HepG2 (cell line): ENCODE measurements at regions not wholly inside any gene's neighbourhood (a gene's known extent, or its start where the extent isn't known, plus 50 kb on each side); places are given as distances from the start of the nearest gene placed in this dataset.

Experiments
- ATAC-seq: fragments of 200-7000 bp; cut with Tn5 transposase; 3 replicates; pipeline ENCODE4 v1.9.1; 2020; ENCODE audit warnings: mild to moderate bottlenecking, moderate library complexity
- BruUV-seq: library from RNA; stranded (reverse); fragments of 400-500 nt; replicated peaks from 2 replicates; lab custom pipeline; 2021; lab: Mats Ljungman, UMichigan
- CTCF ChIA-PET: fragments of 300-600 bp; formaldehyde crosslinking; extraction: SDS; loops from one replicate; lab custom pipeline; 2021; ENCODE audit warnings: low total read pairs, inconsistent platforms, low intra/inter-chr PET ratio; lab: Yijun Ruan, JAX
- POLR2A ChIA-PET: fragments of 350-600 bp; sonication (Branson Sonifier 250); formaldehyde crosslinking; loops from one replicate; lab custom pipeline; 2020; ENCODE audit warnings: antibody characterized with exemption, inconsistent platforms; lab: Yijun Ruan, JAX
- DNase-seq: peaks from one replicate; pipeline ENCODE4 v3.0.0-alpha.2; 2015; ENCODE audit warnings: low spot score
- FAIRE-seq: peaks from 3 replicates; lab custom pipeline; 2011; peaks lifted over from hg19 to GRCh38; lab: Jason Lieb, UNC
- H2AFZ ChIP-seq: one replicate; pipeline ENCODE4 v1.6.1; 2011; ENCODE audit warnings: low read length, inconsistent platforms
- H3K27ac ChIP-seq: fragments of 300-600 bp; 3 replicates; pipeline ENCODE4 v1.8.0; 2011; ENCODE audit warnings: mixed run types, mild to moderate bottlenecking, mixed read lengths, low read length, inconsistent platforms; ENCODE audit not compliant: insufficient read depth; ENCODE audit errors: extremely low read length
- H3K27me3 ChIP-seq, 2 experiments: fragments of 200-600 bp in 1 of 2; 2 replicates in 1 of 2; 3 replicates in 1 of 2; pipeline versions ENCODE4 v1.6.0 to v1.8.0; 2011; ENCODE audit warnings: low read length in 2 of 2, mild to moderate bottlenecking in 2 of 2, moderate library complexity in 2 of 2, inconsistent platforms in 1 of 2; ENCODE audit not compliant: insufficient read depth in 2 of 2, control insufficient read depth in 1 of 2
- H3K36me3 ChIP-seq, 2 experiments: fragments of 200-600 bp in 1 of 2; replicated peaks in 1 of 2; 2 replicates in 1 of 2; 3 replicates in 1 of 2; pipeline versions ENCODE4 v1.5.1 to v1.8.0; 2011; ENCODE audit warnings: low read length in 2 of 2, inconsistent platforms in 1 of 2; ENCODE audit not compliant: insufficient read depth in 2 of 2, control insufficient read depth in 1 of 2
- H3K4me1 ChIP-seq: 2 replicates; pipeline ENCODE4 v1.5.1; 2012; ENCODE audit warnings: low read length, inconsistent platforms; ENCODE audit not compliant: insufficient read depth
- H3K4me2 ChIP-seq: 2 replicates; pipeline ENCODE4 v1.6.0; 2011; ENCODE audit warnings: low read depth, low read length, inconsistent platforms
- H3K4me3 ChIP-seq, 3 experiments: fragments of 200-600 bp in 1 of 3; sonication (generic), shearing (Covaris generic) in 1 of 3; replicated peaks in 1 of 3; 2 replicates each; pipeline ENCODE4 v1.5.1; 2011 to 2016; ENCODE audit warnings: low read length in 3 of 3, inconsistent platforms in 2 of 3, low read depth in 2 of 3, mild to moderate bottlenecking in 2 of 3, control low read depth in 1 of 3, mixed read lengths in 1 of 3; ENCODE audit not compliant: insufficient read depth in 1 of 3
- H3K79me2 ChIP-seq: one replicate; pipeline ENCODE4 v1.6.1; 2011; ENCODE audit warnings: low read length, inconsistent platforms; ENCODE audit not compliant: insufficient read depth
- H3K9ac ChIP-seq: 2 replicates; pipeline ENCODE4 v1.6.0; 2011; ENCODE audit warnings: mild to moderate bottlenecking, low read depth, low read length, inconsistent platforms; ENCODE audit not compliant: insufficient read depth
- H3K9me3 ChIP-seq: 2 replicates; pipeline ENCODE4 v1.5.1; 2012; ENCODE audit warnings: mild to moderate bottlenecking, low read length
- H4K20me1 ChIP-seq: 2 replicates; pipeline ENCODE4 v1.6.0; 2011; ENCODE audit warnings: inconsistent platforms, mild to moderate bottlenecking, low read length, moderate library complexity; ENCODE audit not compliant: insufficient read depth
- FOXP1 ChIP-seq, 2 experiments: fragments of 450-650 bp in 1 of 2; IDR thresholded peaks; 2 replicates each; pipeline ENCODE4 v1.6.1; 2017 to 2018; ENCODE audit warnings: antibody characterized with exemption in 1 of 2
- GTF3A ChIP-seq: sonication (generic); formaldehyde crosslinking; conservative IDR thresholded peaks from 2 replicates; pipeline ENCODE4 v1.4.0; 2020; ENCODE audit warnings: mild to moderate bottlenecking, missing genetic modification reagents
- HMGA1 ChIP-seq: sonication (generic); formaldehyde crosslinking; conservative IDR thresholded peaks from 2 replicates; pipeline ENCODE4 v1.4.0; 2020; ENCODE audit warnings: missing genetic modification reagents
- MED13 ChIP-seq: sonication (generic); formaldehyde crosslinking; IDR thresholded peaks from 2 replicates; pipeline ENCODE4 v1.5.0; 2020; ENCODE audit warnings: missing genetic modification reagents
- NCOA1 ChIP-seq: sonication (generic); formaldehyde crosslinking; IDR thresholded peaks from 2 replicates; pipeline ENCODE4 v1.9.0; 2021; ENCODE audit warnings: missing genetic modification reagents
- NCOA5 ChIP-seq: sonication (generic); formaldehyde crosslinking; IDR thresholded peaks from 2 replicates; pipeline ENCODE4 v1.4.0; 2020; ENCODE audit warnings: missing genetic modification reagents
- TCF7 ChIP-seq: sonication (generic); IDR thresholded peaks from 2 replicates; pipeline ENCODE4 v1.6.1; 2016; ENCODE audit warnings: antibody characterized with exemption, low read depth
- ZNF441 ChIP-seq: sonication (generic); formaldehyde crosslinking; IDR thresholded peaks from 2 replicates; pipeline ENCODE4 v1.7.0; 2021; ENCODE audit warnings: missing genetic modification reagents, borderline replicate concordance
- ZNF577 ChIP-seq: sonication (generic); formaldehyde crosslinking; IDR thresholded peaks from 2 replicates; pipeline ENCODE4 v1.4.0; 2020; ENCODE audit warnings: mild to moderate bottlenecking, low read depth, missing genetic modification reagents, borderline replicate concordance
- WGBS: methylation state at CpG from one replicate; pipeline ENCODE4 v1.1.6; 2017; ENCODE audit warnings: low lambda C conversion rate; 5-methylcytosine and 5-hydroxymethylcytosine counted together
- in situ Hi-C: cut with HindIII; loops from 2 replicates; pipeline ENCODE4 v1.10.0; 2017; ENCODE audit warnings: low pct_unique_long_range_greater_than_20kb; ENCODE audit not compliant: extremely low pct_ligation_motif_present
- intact Hi-C: fragments of 100-400 bp; cut with micrococcal nuclease; formaldehyde crosslinking; loops from one replicate; pipeline ENCODE4 v1.10.0; 2022; ENCODE audit not compliant: unreplicated experiment

- no peak overlapping the region for H3K4me3 ChIP-seq
- 25% methylated on average over 5 of the region's 5 CpGs for WGBS
Observed at GRCh38 chr11:127119356-127119755, 118.8 kb upstream of the KIRREL3 start.

DNA sequence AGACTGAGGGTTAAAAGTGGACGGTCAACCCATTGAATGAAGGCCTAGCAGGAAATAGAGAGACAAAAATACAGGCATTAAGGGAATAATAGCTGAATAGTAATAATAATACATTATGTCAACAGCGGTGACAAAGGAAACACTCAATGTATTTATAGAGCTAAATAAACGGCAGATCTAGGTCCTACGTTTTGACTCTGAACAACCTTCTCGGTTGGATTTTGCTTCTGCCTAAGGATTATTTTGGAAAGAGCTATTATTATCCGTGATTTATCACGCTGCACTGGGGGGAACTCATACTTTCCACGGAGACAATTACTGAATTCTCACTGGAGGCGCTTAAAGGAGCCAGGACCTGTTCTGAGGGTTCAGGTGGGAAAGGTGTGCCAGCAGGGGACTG lies 118.2 kb upstream of the KIRREL3 start:
- no peak overlapping the region for H3K4me3 ChIP-seq
- no peaks in the 10 kb centered on the region for H3K36me3 ChIP-seq
- H2AFZ ChIP-seq = no peak overlapping the region
- no peak overlapping the region for H3K4me2 ChIP-seq
- no peak for DNase-seq
- CTCF ChIA-PET = no interaction called here
- in situ Hi-C loops (no loop called here), intact Hi-C loops (no loop called here)
- POLR2A ChIA-PET = no interaction called here
- TF ChIP-seq ZNF441 (CRISPR knock-in tag) = no peak
- TF ChIP-seq MED13 (CRISPR knock-in tag) = no peak
- TF ChIP-seq NCOA5 = no peak
- no peaks in the 10 kb centered on the region for H3K4me1 ChIP-seq
- H3K27ac ChIP-seq = no peak overlapping the region
- H3K27me3 ChIP-seq = no peaks in the 10 kb centered on the region
- BruUV-seq = no TSS peak
- ATAC-seq = no peak
- H4K20me1 ChIP-seq = no peaks in the 10 kb centered on the region
- no peaks in the 10 kb centered on the region for H3K79me2 ChIP-seq
- no peak overlapping the region for H3K9ac ChIP-seq
- WGBS = 13% methylated on average over 9 of the region's 9 CpGs
- no peak for FAIRE-seq
- H3K9me3 ChIP-seq = no peaks in the 10 kb centered on the region

More at GRCh38 chr11:127119356-127119755, 118.8 kb upstream of the KIRREL3 start:
- CTCF ChIA-PET = no interaction called here
- no peak for ATAC-seq
- no peak for DNase-seq
- H3K27me3 ChIP-seq = peaks cover 0 to under 1% of the 10 kb centered on the region in 2 experiments; a peak in 1 of 5 replicates
- no peak overlapping the region for H3K9ac ChIP-seq
- POLR2A ChIA-PET = no interaction called here
- H3K4me2 ChIP-seq = no peak overlapping the region
- no peaks in the 10 kb centered on the region for H3K4me1 ChIP-seq
- FAIRE-seq = no peak
- H3K9me3 ChIP-seq = no peaks in the 10 kb centered on the region
- no TSS peak for BruUV-seq
- H3K36me3 ChIP-seq = no peaks in the 10 kb centered on the region
- H4K20me1 ChIP-seq = no peaks in the 10 kb centered on the region
- H3K79me2 ChIP-seq = no peaks in the 10 kb centered on the region
- no peak overlapping the region for H3K27ac ChIP-seq
- intact Hi-C loops (no loop called here), in situ Hi-C loops (no loop called here)
- TF ChIP-seq HMGA1 (CRISPR knock-in tag) (no peak), FOXP1 (IDR thresholded peaks at IDR 0.05) (no peak), FOXP1 (CRISPR knock-in tag; IDR thresholded peaks at IDR 0.05) (no peak), NCOA1 (no peak), TCF7 (no peak), GTF3A (CRISPR knock-in tag) (no peak), ZNF577 (CRISPR knock-in tag) (no peak)
- H2AFZ ChIP-seq = no peak overlapping the region
